ENCODE measurements at regions not wholly inside any gene's neighbourhood (a gene's known extent, or its start where the extent isn't known, plus 50 kb on each side); places are given as distances from the start of the nearest gene placed in this dataset.

GRCh38 chr18:72652990-72653593 lies 109.0 kb upstream of the CBLN2 start:
- no peak overlapping the region for H3K27ac ChIP-seq
- peak; percentile 83 for TF ChIP-seq CTCF (conservative IDR thresholded peaks at IDR 0.05)
- no peak for TF ChIP-seq ZFX (IDR thresholded peaks at IDR 0.05)

- H3K27ac ChIP-seq = no peak overlapping the region
- TF ChIP-seq ZFX (IDR thresholded peaks at IDR 0.05) (no peak), CTCF (conservative IDR thresholded peaks at IDR 0.05) (no peak)
Observed at GRCh38 chr18:72651033-72651432, 106.9 kb upstream of the CBLN2 start.

GRCh38 chr18:72648481-72648960 lies 104.4 kb upstream of the CBLN2 start:
- H3K27ac ChIP-seq = no peak overlapping the region

GRCh38 chr18:72648079-72648478 lies 103.9 kb upstream of the CBLN2 start:
- no peak overlapping the region for H3K27ac ChIP-seq
- TF ChIP-seq CTCF (conservative IDR thresholded peaks at IDR 0.05) (no peak), ZFX (IDR thresholded peaks at IDR 0.05) (no peak)

More at GRCh38 chr18:72648481-72648960, 104.4 kb upstream of the CBLN2 start:
- TF ChIP-seq ZFX (IDR thresholded peaks at IDR 0.05) (no peak), CTCF (conservative IDR thresholded peaks at IDR 0.05) (no peak)

GRCh38 chr18:72640557-72640956 lies 96.4 kb upstream of the CBLN2 start:
- H3K27ac ChIP-seq = no peak overlapping the region
- no peak for TF ChIP-seq CTCF (conservative IDR thresholded peaks at IDR 0.05)
- no peak for TF ChIP-seq ZFX (IDR thresholded peaks at IDR 0.05)

GRCh38 chr18:72638376-72638775 lies 94.2 kb upstream of the CBLN2 start:
- H3K27ac ChIP-seq = no peak overlapping the region
- TF ChIP-seq CTCF (conservative IDR thresholded peaks at IDR 0.05) = no peak
- no peak for TF ChIP-seq ZFX (IDR thresholded peaks at IDR 0.05)

- no peak for TF ChIP-seq ZFX (IDR thresholded peaks at IDR 0.05)
- no peak for TF ChIP-seq CTCF (conservative IDR thresholded peaks at IDR 0.05)
- no peak overlapping the region for H3K27ac ChIP-seq
Observed at GRCh38 chr18:72637721-72638120, 93.6 kb upstream of the CBLN2 start.

Measured in C4-2B (cell line).